ENCODE measurements at regions not wholly inside any gene's neighbourhood (a gene's known extent, or its start where the extent isn't known, plus 50 kb on each side); places are given as distances from the start of the nearest gene placed in this dataset.

DNA sequence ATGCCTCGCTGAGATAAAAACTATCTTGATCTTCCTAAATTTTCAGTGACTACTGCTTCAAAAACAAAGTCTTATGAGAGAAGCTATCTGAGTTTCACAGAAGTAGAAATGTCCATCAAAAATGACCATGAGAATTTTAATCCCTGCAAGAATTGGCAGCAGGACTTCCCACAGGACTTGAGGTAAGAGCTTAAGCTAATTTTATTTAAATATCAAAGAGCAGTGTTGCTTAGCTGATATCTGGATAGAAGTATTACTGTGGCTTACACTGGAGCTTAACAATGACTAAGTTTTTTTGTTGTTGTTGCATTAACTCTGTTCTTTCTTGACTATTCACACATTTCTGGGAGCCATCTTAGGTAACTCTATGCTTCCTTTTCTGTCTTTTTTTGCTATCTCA is 60.8 kb upstream of the EPHA3 start:
- no peak for TF ChIP-seq TAF1 (IDR thresholded peaks at IDR 0.05; ENCODE audit: low read depth, low read length)
- no peak for TF ChIP-seq POLR2AphosphoS5 (IDR thresholded peaks at IDR 0.05; ENCODE audit: low read depth, low read length)
- no peak for TF ChIP-seq POLR2A (IDR thresholded peaks at IDR 0.05; ENCODE audit: low read depth, low read length)
- TF ChIP-seq PAX5 (IDR thresholded peaks at IDR 0.05; ENCODE audit: insufficient read depth, low read length, severe bottlenecking): no peak
- TF ChIP-seq POU2F2 (IDR thresholded peaks at IDR 0.05; ENCODE audit: low read depth, low read length): no peak
- TF ChIP-seq SPI1 (IDR thresholded peaks at IDR 0.05; ENCODE audit: low read depth, low read length): no peak

Measured in GM12891 (cell line).